HK-2 (cell line): ENCODE measurements at regions not wholly inside any gene's neighbourhood (a gene's known extent, or its start where the extent isn't known, plus 50 kb on each side); places are given as distances from the start of the nearest gene placed in this dataset.

Experiments
- DNase-seq: peaks from one replicate; pipeline ENCODE4 v3.0.0-alpha.2; 2018; ENCODE audit not compliant: unreplicated experiment

GRCh38 chr4:26104056-26104685 is 190.2 kb downstream of the SMIM20 start:
- DNase-seq = no peak

GRCh38 chr4:26105337-26105736 is 191.3 kb downstream of the SMIM20 start:
- DNase-seq = no peak

- DNase-seq = no peak
Measured at GRCh38 chr4:26105815-26106699, 192.0 kb downstream of the SMIM20 start.

DNA sequence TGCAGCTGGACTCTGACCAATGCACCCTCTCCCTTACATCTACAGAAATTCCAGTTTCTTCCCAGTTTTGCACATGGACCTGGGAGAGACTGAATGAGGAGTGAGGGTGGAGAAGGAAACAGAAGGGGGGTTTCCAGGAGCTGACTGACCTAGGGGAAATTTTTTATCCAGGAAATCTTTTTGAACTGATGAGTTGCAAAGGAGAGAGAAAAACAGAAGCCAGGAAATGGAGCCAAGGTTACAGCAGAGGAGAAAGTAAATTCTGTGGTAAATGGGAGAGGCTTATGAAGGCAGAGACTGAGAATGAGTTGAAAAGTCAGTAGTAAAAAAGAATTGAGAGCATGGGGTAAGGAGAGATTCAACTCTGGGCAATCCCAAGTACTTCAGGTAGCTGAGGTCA is 192.8 kb downstream of the SMIM20 start:
- DNase-seq = no peak

DNA sequence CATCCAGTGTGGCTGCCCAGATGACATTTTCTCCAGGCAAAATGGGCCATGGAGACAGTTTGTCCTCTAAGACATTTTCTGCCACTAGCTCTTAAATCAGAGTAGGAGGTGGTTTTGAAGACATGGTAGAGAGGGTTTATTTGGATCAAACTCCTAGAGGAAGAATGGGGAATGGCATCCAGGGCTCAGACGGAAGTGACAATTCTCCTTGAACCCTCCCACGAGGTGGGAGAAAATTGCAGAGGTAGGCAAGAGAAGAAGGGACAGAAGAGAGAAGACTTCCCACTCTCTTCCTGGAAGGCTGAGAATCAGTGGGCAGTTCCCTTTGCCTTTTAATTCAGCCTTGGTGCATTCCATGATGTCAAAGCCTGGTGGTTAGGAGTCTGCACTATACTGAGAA is 194.0 kb downstream of the SMIM20 start:
- DNase-seq = no peak

DNA sequence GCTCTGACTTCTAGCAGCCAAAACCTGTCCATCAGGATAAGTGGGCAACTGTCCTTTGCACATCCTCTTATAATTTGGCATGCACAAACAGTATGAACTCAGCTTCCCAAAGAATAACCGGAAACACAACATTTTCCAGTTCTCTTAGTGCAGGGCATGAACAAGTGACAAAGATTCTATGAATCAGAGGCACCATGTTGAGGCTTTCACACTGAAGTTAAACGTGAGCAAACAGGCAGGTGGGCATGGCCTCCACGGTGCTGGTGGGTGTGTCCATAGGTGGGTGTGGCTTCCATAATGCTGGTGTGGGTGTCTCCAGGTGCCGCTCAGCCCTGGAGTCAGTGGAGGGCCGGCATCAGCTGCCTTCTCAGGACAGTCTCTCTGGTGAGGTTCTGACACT is 196.5 kb downstream of the SMIM20 start:
- DNase-seq = no peak

GRCh38 chr4:26113339-26113940 is 199.4 kb downstream of the SMIM20 start:
- DNase-seq = no peak

DNA sequence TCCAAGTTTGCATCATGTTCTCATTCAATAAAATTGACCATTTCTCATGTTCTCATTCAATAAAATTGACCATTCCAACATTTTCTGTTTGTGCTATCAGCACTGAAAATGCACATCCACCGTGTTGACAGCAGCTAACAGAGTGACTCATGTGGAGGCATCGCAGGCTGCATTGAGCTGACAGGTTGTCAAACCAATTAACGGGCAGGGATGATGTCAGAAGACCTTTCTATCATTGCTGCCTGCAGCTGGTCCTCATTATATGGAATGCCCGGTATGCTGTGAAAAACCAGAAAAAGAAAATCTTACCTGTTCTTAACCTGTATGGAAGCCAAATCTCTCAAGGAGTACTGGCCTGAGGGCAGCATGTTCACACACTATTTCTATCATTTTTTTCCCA is 202.0 kb downstream of the SMIM20 start:
- DNase-seq = no peak

GRCh38 chr4:26120098-26120825 is 200.6 kb upstream of the RBPJ start:
- DNase-seq = no peak

- no peak for DNase-seq
Measured at GRCh38 chr4:26122690-26123089, 198.1 kb upstream of the RBPJ start.

DNA sequence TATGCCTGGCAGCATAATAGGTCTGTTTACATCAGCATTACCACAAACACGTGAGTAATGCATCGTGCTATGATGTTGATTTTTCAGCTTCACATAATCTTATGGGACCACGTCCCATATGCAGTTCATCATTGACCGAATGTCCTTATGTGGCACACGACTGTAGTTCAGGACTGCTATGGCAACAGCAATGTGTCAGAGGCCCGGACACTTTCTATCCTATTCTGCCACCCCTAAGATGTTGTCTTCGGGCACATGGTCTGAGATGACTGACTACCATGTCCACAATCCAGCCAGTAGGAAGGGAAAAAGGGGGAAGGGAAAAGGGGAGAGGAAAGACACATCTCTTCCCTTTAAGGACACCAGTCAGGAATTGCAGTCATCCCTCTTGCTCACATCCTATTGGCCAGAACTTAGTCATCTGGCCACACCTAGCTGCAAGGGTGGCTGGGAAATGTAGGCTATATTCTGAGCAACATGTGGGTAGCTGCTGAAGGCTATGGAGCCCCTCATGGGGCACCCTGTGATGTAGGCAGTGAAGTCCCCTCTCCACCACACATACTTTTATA is 196.0 kb upstream of the RBPJ start:
- DNase-seq = no peak

DNA sequence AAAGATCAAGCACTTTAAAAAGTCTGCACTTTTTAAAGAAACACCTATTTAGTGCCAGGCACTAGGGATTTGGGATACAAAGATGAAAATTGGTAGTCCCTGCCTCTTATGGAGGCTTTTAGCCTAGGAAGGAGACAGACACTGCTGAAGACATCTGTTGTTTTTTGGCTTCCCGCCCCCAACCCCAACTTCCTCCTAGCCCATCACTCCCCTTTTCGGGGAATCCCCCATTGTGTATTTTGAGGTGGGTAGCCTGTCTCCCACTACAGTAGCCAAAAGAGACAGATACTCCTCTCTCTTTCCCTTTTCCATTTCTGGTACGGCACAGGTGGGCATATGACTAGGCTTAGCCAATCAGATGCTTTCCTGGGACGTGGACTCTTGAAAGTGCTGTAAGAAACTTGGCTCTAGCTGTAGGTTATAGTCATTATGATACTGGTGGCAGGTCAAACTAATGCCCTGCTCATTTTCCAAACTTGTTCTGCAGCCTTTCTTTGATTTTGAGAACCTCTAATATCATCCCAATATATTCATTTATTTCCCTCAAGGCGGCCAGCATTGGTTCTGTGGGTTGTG is 194.6 kb upstream of the RBPJ start:
- DNase-seq = no peak

GRCh38 chr4:26126994-26127393 is 193.8 kb upstream of the RBPJ start:
- DNase-seq = no peak

- DNase-seq = no peak
Measured at GRCh38 chr4:26127851-26128337, 192.9 kb upstream of the RBPJ start.

- no peak for DNase-seq
Measured at GRCh38 chr4:26130173-26130572, 190.6 kb upstream of the RBPJ start.

DNA sequence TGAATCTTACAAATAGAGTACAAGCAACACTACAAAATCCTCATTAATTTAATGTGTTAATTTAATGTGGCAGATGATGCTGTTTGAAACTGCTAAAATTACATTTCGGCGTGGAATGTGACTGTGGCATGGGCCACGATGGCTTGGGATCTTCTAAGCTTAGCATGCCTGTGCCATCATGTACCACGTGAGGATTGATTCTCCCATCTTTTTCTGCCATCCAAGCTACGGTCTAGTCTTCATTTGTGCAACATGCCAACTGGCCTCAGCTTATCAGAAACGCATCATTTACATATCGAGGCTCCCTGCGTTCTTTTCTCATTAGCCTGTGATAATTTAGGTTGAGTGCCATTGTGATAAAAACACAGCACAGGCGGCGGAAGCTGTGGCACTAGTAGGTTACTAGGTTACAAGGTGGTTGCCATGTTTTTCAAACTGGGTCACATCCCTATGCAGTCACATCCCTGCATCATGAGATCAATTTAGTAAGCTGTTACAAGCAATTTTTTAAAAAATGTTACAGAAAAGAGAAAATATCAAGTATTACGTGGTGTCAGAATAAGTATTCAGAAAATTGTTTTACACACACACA is 189.9 kb upstream of the RBPJ start:
- DNase-seq = no peak

DNA sequence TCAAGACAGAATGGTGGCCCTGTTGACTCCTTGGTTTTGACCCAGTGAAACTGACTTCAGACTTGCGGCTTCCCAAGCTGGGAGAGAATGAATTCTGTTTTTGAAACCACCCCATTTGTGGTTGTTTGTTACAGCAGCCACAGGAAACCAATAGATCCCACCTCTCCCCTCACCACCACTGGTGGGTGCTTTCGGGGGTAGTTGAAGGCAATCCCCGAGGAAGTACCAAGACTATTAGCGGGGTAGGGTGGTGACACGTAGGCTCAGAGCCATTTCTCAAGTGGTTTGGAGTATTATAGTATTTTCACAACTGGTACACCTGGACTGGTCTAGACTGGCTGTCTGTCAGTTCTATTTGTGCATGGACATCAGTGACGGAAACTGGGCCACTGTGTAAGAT is 189.1 kb upstream of the RBPJ start:
- no peak for DNase-seq

DNA sequence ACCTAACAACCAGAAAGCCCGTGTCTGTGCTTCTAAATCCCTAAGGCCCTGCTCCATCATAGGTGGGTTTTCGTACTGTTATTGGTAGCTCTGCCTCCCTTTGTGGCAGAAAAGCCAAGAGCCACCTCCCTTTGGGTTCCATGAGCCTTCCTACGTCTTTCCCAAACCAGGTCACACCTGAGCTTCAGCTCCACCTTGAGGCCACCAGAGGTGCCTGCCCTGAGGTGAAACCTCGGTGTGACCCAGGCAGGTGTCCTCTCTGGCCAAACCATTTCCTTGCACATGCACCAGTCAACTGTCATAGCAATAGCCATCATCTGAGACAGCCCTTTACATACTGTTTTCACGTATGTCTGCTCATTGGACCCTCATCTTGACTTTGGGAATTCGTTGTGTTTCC is 188.0 kb upstream of the RBPJ start:
- no peak for DNase-seq

- DNase-seq = no peak
Measured at GRCh38 chr4:26133840-26134239, 187.0 kb upstream of the RBPJ start.

DNA sequence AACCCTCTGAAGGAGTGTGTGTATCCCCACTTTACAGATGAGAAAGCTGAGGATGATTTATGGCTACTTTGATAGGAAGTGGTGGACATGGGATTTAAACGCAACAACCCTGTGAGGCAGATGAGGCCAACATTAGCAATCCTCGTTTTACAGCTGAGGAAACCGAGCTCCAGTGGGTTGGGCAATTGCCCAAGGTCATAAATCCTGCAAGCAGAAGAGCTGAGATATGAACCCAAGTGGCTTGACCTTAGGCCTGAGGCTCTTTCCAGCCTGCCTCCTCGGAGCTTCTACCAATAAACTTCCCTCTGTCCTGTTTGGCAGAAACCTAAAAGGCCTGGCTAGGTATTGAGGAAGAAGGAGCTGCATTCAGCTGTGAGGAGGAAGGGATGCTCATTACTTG is 185.5 kb upstream of the RBPJ start:
- no peak for DNase-seq

DNA sequence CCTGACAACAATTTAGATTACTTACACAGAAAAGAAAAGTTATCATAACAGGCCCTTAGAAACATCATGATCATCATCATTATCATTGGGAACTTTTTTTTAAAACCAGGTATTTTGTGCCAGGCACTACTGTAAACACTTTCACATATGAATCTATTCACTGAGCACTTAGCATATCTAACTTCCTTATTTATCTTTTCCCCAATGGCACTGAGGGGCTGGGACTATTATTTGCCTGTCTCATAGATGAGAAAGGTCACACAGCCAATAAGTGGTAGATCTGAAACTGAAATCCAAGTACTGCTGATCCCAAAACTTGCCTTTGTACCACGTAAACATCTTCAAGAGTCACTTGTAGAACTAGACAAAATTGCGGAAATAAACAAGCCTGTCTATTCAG is 184.2 kb upstream of the RBPJ start:
- no peak for DNase-seq
